Neural progenitor cell (in vitro differentiated cells): ENCODE measurements at regions not wholly inside any gene's neighbourhood (a gene's known extent, or its start where the extent isn't known, plus 50 kb on each side); places are given as distances from the start of the nearest gene placed in this dataset.
"Not testable (repeated sequence)": the region's sequence is repeated elsewhere in the genome, so short reads cannot be mapped to it uniquely, and the experiment has no call there.

Experiments used
- DNase-seq: peaks from one replicate; pipeline ENCODE4 v3.0.0-alpha.2; 2016; ENCODE audit warnings: low spot score
- H2AFZ ChIP-seq: fragments of 200-600 bp; sonication (generic); replicated peaks from 2 replicates; pipeline ENCODE4 v1.6.1; 2016; ENCODE audit warnings: antibody characterized with exemption
- H3F3A ChIP-seq: fragments of 200-600 bp; sonication (generic); 2 replicates; pipeline ENCODE4 v1.6.1; 2016; ENCODE audit warnings: antibody characterized with exemption, low read depth
- H3K27ac ChIP-seq: fragments of 200-600 bp; sonication (generic); 2 replicates; pipeline ENCODE4 v1.5.1; 2016; ENCODE audit warnings: mild to moderate bottlenecking
- H3K27me3 ChIP-seq: fragments of 200-600 bp; sonication (generic); 2 replicates; pipeline ENCODE4 v1.6.1; 2016; ENCODE audit warnings: mild to moderate bottlenecking, moderate library complexity
- H3K36me3 ChIP-seq: fragments of 200-600 bp; sonication (generic); 2 replicates; pipeline ENCODE4 v1.5.1; 2016
- H3K4me1 ChIP-seq: fragments of 200-600 bp; sonication (generic); 2 replicates; pipeline ENCODE4 v1.6.1; 2016; ENCODE audit warnings: mixed run types
- H3K4me2 ChIP-seq: fragments of 200-600 bp; sonication (generic); 2 replicates; pipeline ENCODE4 v1.6.1; 2016
- H3K4me3 ChIP-seq: fragments of 200-600 bp; sonication (generic); 2 replicates; pipeline ENCODE4 v1.5.1; 2016
- H3K79me2 ChIP-seq: fragments of 200-600 bp; sonication (generic); 2 replicates; pipeline ENCODE4 v1.6.1; 2016; ENCODE audit warnings: low read depth
- H3K9ac ChIP-seq: fragments of 200-600 bp; sonication (generic); 2 replicates; pipeline ENCODE4 v1.6.1; 2016
- H3K9me3 ChIP-seq: fragments of 200-600 bp; sonication (generic); 2 replicates; pipeline ENCODE4 v1.5.1; 2016; ENCODE audit warnings: low read depth
- H4K20me1 ChIP-seq: fragments of 200-600 bp; sonication (generic); 2 replicates; pipeline ENCODE4 v1.6.1; 2016; ENCODE audit warnings: low read depth
- H3K27ac Mint-ChIP-seq: 3 replicates; pipeline ENCODE4 v1.8.0; 2021; ENCODE audit warnings: mixed read lengths
- H3K27me3 Mint-ChIP-seq: 2 replicates; pipeline ENCODE4 v1.8.0; 2022; ENCODE audit warnings: low read depth, mild to moderate bottlenecking, inconsistent platforms, moderate library complexity, mixed read lengths; ENCODE audit not compliant: insufficient read depth
- H3K36me3 Mint-ChIP-seq: 3 replicates; pipeline ENCODE4 v1.8.0; 2021; ENCODE audit warnings: mixed read lengths
- H3K4me1 Mint-ChIP-seq: 3 replicates; pipeline ENCODE4 v1.8.0; 2021; ENCODE audit warnings: mixed read lengths
- H3K4me3 Mint-ChIP-seq: 3 replicates; pipeline ENCODE4 v1.8.0; 2021; ENCODE audit warnings: mild to moderate bottlenecking, moderate library complexity, mixed read lengths
- H3K9me3 Mint-ChIP-seq: 3 replicates; pipeline ENCODE4 v1.8.0; 2020; ENCODE audit warnings: mixed read lengths
- CTCF ChIP-seq: fragments of 200-600 bp; sonication (generic); IDR thresholded peaks from 2 replicates; pipeline ENCODE4 v1.5.1; 2017; ENCODE audit warnings: antibody characterized with exemption, mild to moderate bottlenecking
- EZH2 ChIP-seq: fragments of 200-600 bp; sonication (generic); IDR thresholded peaks from 2 replicates; pipeline ENCODE4 v1.6.1; 2017; ENCODE audit warnings: antibody characterized with exemption, mild to moderate bottlenecking, moderate library complexity
- EZH2phosphoT487 ChIP-seq: fragments of 200-600 bp; sonication (generic); IDR thresholded peaks from 2 replicates; pipeline ENCODE4 v1.6.1; 2017; ENCODE audit warnings: antibody characterized with exemption

GRCh38 chr10:80829562-80829961, 291.9 kb downstream of the SH2D4B start:
- Mint-ChIP-seq H3K36me3 (peaks cover 2% of the 10 kb centered on the region), H3K4me3 (no peak overlapping the region)

GRCh38 chr10:80832693-80833092, 295.0 kb downstream of the SH2D4B start:
- not testable (repeated sequence) for H3K27me3 ChIP-seq, H3K36me3 ChIP-seq, H3K4me2 ChIP-seq, H3K4me3 Mint-ChIP-seq, H3K36me3 Mint-ChIP-seq, H3K79me2 ChIP-seq, H3K27me3 Mint-ChIP-seq, DNase-seq, H3K9ac ChIP-seq, H4K20me1 ChIP-seq, H3K27ac ChIP-seq, H3K4me3 ChIP-seq, H3F3A ChIP-seq, H3K27ac Mint-ChIP-seq, H2AFZ ChIP-seq, H3K4me1 ChIP-seq, H3K9me3 ChIP-seq, H3K4me1 Mint-ChIP-seq
- H3K9me3 Mint-ChIP-seq, result peaks cover 28% of the 10 kb centered on the region

More at GRCh38 chr10:80829562-80829961, 291.9 kb downstream of the SH2D4B start:
- H3K4me3 ChIP-seq, result no peak overlapping the region
- H2AFZ ChIP-seq, result no peak overlapping the region
- H3K79me2 ChIP-seq, result no peaks in the 10 kb centered on the region
- no peaks in the 10 kb centered on the region for H4K20me1 ChIP-seq
- no peaks in the 10 kb centered on the region for H3K9me3 ChIP-seq
- H3K36me3 ChIP-seq, result no peaks in the 10 kb centered on the region
- H3K4me1 Mint-ChIP-seq, result no peaks in the 10 kb centered on the region
- H3K27ac ChIP-seq, result no peak overlapping the region
- peaks cover 22% of the 10 kb centered on the region for H3K9me3 Mint-ChIP-seq
- H3K4me1 ChIP-seq, result no peaks in the 10 kb centered on the region
- H3K27me3 Mint-ChIP-seq, result no peaks in the 10 kb centered on the region
- H3K4me2 ChIP-seq, result no peak overlapping the region
- H3K9ac ChIP-seq, result no peak overlapping the region
- H3F3A ChIP-seq, result no peaks in the 10 kb centered on the region
- no peaks in the 10 kb centered on the region for H3K27me3 ChIP-seq
- H3K27ac Mint-ChIP-seq, result no peak overlapping the region
- TF ChIP-seq EZH2, result no peak
- TF ChIP-seq EZH2phosphoT487, result no peak
- DNase-seq, result no peak

GRCh38 chr10:80855348-80855971, 317.8 kb downstream of the SH2D4B start:
- Histone ChIP-seq H3K4me1 (no peaks in the 10 kb centered on the region), H3K79me2 (no peaks in the 10 kb centered on the region), H3K9me3 (no peaks in the 10 kb centered on the region), H3K4me2 (no peak overlapping the region), H4K20me1 (no peaks in the 10 kb centered on the region), H3K4me3 (no peak overlapping the region), H2AFZ (peak overlapping the region; percentile 83), H3K27me3 (no peaks in the 10 kb centered on the region), H3K27ac (no peak overlapping the region), H3F3A (no peaks in the 10 kb centered on the region), H3K9ac (no peak overlapping the region), H3K36me3 (no peaks in the 10 kb centered on the region)
- Mint-ChIP-seq H3K27me3 (peaks cover 4% of the 10 kb centered on the region), H3K9me3 (peaks cover 3% of the 10 kb centered on the region), H3K36me3 (peaks cover 3% of the 10 kb centered on the region), H3K4me3 (no peak overlapping the region), H3K27ac (no peak overlapping the region), H3K4me1 (no peaks in the 10 kb centered on the region)
- TF ChIP-seq CTCF (peak; percentile 76), EZH2phosphoT487 (no peak)
- DNase-seq, result peak; percentile 70

GRCh38 chr10:80856186-80856585, 318.5 kb downstream of the SH2D4B start:
- Histone ChIP-seq H3K4me1 (no peaks in the 10 kb centered on the region), H3K27ac (no peak overlapping the region), H3K4me2 (no peak overlapping the region), H3K4me3 (no peak overlapping the region), H3F3A (no peaks in the 10 kb centered on the region), H3K9me3 (no peaks in the 10 kb centered on the region), H3K36me3 (no peaks in the 10 kb centered on the region), H2AFZ (no peak overlapping the region), H3K9ac (no peak overlapping the region), H3K79me2 (no peaks in the 10 kb centered on the region), H4K20me1 (no peaks in the 10 kb centered on the region), H3K27me3 (no peaks in the 10 kb centered on the region)
- H3K4me1 Mint-ChIP-seq, result no peaks in the 10 kb centered on the region
- no peak overlapping the region for H3K27ac Mint-ChIP-seq
- H3K36me3 Mint-ChIP-seq, result peaks cover 3% of the 10 kb centered on the region
- peaks cover 3% of the 10 kb centered on the region for H3K9me3 Mint-ChIP-seq
- H3K27me3 Mint-ChIP-seq, result peaks cover 4% of the 10 kb centered on the region
- DNase-seq, result no peak
- TF ChIP-seq EZH2, result no peak
- no peak for TF ChIP-seq CTCF
- TF ChIP-seq EZH2phosphoT487, result no peak
- no peak overlapping the region for H3K4me3 Mint-ChIP-seq

GRCh38 chr10:80859279-80859678, 321.6 kb downstream of the SH2D4B start:
- H3K4me2 ChIP-seq, H3K27me3 ChIP-seq, H3K27ac ChIP-seq, H3K36me3 ChIP-seq, H3K9ac ChIP-seq, H3K4me3 Mint-ChIP-seq, H3K4me3 ChIP-seq, H3K36me3 Mint-ChIP-seq, DNase-seq, H3K27ac Mint-ChIP-seq, H3K4me1 ChIP-seq, H3K79me2 ChIP-seq, H3K27me3 Mint-ChIP-seq, H3F3A ChIP-seq, H2AFZ ChIP-seq, H3K9me3 Mint-ChIP-seq, H4K20me1 ChIP-seq, H3K9me3 ChIP-seq, H3K4me1 Mint-ChIP-seq: not testable (repeated sequence)
